ENCODE measurements at regions not wholly inside any gene's neighbourhood (a gene's known extent, or its start where the extent isn't known, plus 50 kb on each side); places are given as distances from the start of the nearest gene placed in this dataset.

GRCh38 chr18:24936691-24937090 is 415.3 kb downstream of the ZNF521 start:
- Histone ChIP-seq H3K4me1 (ENCODE audit: control insufficient read depth, insufficient read depth, low read length) (peaks cover 6% of the 10 kb centered on the region), H3K9me3 (ENCODE audit: control insufficient read depth, low read length) (no peaks in the 10 kb centered on the region), H3K27ac (ENCODE audit: insufficient read depth, low read depth, low read length, poor library complexity, severe bottlenecking) (no peak overlapping the region), H3K36me3 (ENCODE audit: control insufficient read depth, insufficient read depth, low read length) (no peaks in the 10 kb centered on the region), H3K27me3 (ENCODE audit: control insufficient read depth, insufficient read depth, low read length, poor library complexity, severe bottlenecking) (peaks cover 15% of the 10 kb centered on the region), H3K4me3 (ENCODE audit: insufficient read depth, low read depth, low read length) (no peak overlapping the region)
- 91 to 95% methylated on average over 3 of the region's 3 CpGs for WGBS, 2 experiments

DNA sequence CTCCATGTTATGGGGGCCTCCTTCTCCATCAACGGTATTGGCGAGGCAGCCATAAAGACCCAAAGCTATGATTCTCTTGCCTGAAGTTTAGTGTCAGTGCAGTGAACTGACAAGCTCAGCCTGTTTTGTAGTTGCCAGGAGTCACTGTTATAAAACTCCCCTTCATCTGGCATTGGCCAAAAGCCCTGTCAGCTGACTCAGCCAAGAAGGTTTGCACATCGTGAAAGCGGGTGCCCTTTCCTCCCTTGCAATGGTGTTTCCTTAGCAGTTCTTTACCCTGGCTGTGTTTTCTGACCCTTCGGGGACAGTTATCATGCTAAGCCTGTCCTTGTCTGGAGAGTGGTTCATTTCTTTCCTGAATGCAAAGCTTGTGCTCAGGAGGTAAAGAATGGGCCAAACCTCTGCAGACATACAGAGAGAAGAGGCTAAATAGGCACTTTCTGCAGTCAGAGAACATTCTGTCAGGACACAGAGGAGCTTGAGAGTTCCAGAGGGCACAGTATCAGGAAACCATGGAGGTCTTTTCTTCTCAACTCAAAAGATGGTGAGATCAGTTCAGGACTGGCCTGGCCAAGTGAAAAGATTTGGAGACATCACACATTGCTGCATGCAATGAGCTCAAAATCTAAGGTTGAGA is 414.2 kb downstream of the ZNF521 start:
- H3K4me1 ChIP-seq (ENCODE audit: control insufficient read depth, insufficient read depth, low read length), result no peaks in the 10 kb centered on the region

GRCh38 chr18:24940416-24940815 is 411.6 kb downstream of the ZNF521 start:
- 94 to 97% methylated on average over 6 of the region's 6 CpGs for WGBS, 2 experiments

More for the DNA sequence above, 414.2 kb downstream of the ZNF521 start:
- Histone ChIP-seq H3K9me3 (ENCODE audit: control insufficient read depth, low read length) (no peaks in the 10 kb centered on the region), H3K27ac (ENCODE audit: insufficient read depth, low read depth, low read length, poor library complexity, severe bottlenecking) (no peak overlapping the region), H3K4me3 (ENCODE audit: insufficient read depth, low read depth, low read length) (no peak overlapping the region), H3K36me3 (ENCODE audit: control insufficient read depth, insufficient read depth, low read length) (no peaks in the 10 kb centered on the region), H3K27me3 (ENCODE audit: control insufficient read depth, insufficient read depth, low read length, poor library complexity, severe bottlenecking) (peaks cover 17% of the 10 kb centered on the region)
- 94% methylated on average over 5 of the region's 5 CpGs for WGBS, 2 experiments

GRCh38 chr18:24941174-24941951 is 410.6 kb downstream of the ZNF521 start:
- 94 to 95% methylated on average over 6 of the region's 6 CpGs for WGBS, 2 experiments

More at GRCh38 chr18:24940416-24940815, 411.6 kb downstream of the ZNF521 start:
- Histone ChIP-seq H3K36me3 (ENCODE audit: control insufficient read depth, insufficient read depth, low read length) (no peaks in the 10 kb centered on the region), H3K9me3 (ENCODE audit: control insufficient read depth, low read length) (no peaks in the 10 kb centered on the region), H3K27me3 (ENCODE audit: control insufficient read depth, insufficient read depth, low read length, poor library complexity, severe bottlenecking) (peaks cover 23% of the 10 kb centered on the region), H3K4me3 (ENCODE audit: insufficient read depth, low read depth, low read length) (no peak overlapping the region), H3K4me1 (ENCODE audit: control insufficient read depth, insufficient read depth, low read length) (no peaks in the 10 kb centered on the region), H3K27ac (ENCODE audit: insufficient read depth, low read depth, low read length, poor library complexity, severe bottlenecking) (no peak overlapping the region)

DNA sequence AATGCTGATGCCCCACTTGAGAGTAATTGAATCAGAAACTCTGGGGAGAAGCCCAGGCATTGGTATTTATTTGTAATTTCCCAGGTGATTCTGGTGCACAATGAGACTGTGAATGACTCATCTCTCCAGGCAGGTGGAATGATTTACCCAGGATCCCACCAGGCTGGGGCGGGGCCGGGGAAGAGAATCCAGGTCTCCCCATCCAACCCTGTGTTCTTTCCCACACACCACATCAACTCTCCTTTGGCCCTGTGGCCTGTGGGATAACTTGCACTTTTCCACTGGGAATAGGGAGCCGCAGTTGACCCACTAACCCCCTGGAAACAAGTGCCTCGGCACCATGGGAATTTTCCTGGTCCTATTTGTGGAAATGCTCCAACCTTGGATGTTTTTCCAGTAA is 409.8 kb downstream of the ZNF521 start:
- Histone ChIP-seq H3K36me3 (ENCODE audit: control insufficient read depth, insufficient read depth, low read length) (no peaks in the 10 kb centered on the region), H3K9me3 (ENCODE audit: control insufficient read depth, low read length) (no peaks in the 10 kb centered on the region), H3K4me1 (ENCODE audit: control insufficient read depth, insufficient read depth, low read length) (no peaks in the 10 kb centered on the region), H3K4me3 (ENCODE audit: insufficient read depth, low read depth, low read length) (no peak overlapping the region), H3K27ac (ENCODE audit: insufficient read depth, low read depth, low read length, poor library complexity, severe bottlenecking) (no peak overlapping the region), H3K27me3 (ENCODE audit: control insufficient read depth, insufficient read depth, low read length, poor library complexity, severe bottlenecking) (peaks cover 36% of the 10 kb centered on the region)
- WGBS, 2 experiments, result 96 to 97% methylated on average over 4 of the region's 4 CpGs

More at GRCh38 chr18:24941174-24941951, 410.6 kb downstream of the ZNF521 start:
- Histone ChIP-seq H3K4me3 (ENCODE audit: insufficient read depth, low read depth, low read length) (no peak overlapping the region), H3K4me1 (ENCODE audit: control insufficient read depth, insufficient read depth, low read length) (no peaks in the 10 kb centered on the region), H3K9me3 (ENCODE audit: control insufficient read depth, low read length) (no peaks in the 10 kb centered on the region), H3K36me3 (ENCODE audit: control insufficient read depth, insufficient read depth, low read length) (no peaks in the 10 kb centered on the region), H3K27me3 (ENCODE audit: control insufficient read depth, insufficient read depth, low read length, poor library complexity, severe bottlenecking) (peaks cover 28% of the 10 kb centered on the region), H3K27ac (ENCODE audit: insufficient read depth, low read depth, low read length, poor library complexity, severe bottlenecking) (no peak overlapping the region)

DNA sequence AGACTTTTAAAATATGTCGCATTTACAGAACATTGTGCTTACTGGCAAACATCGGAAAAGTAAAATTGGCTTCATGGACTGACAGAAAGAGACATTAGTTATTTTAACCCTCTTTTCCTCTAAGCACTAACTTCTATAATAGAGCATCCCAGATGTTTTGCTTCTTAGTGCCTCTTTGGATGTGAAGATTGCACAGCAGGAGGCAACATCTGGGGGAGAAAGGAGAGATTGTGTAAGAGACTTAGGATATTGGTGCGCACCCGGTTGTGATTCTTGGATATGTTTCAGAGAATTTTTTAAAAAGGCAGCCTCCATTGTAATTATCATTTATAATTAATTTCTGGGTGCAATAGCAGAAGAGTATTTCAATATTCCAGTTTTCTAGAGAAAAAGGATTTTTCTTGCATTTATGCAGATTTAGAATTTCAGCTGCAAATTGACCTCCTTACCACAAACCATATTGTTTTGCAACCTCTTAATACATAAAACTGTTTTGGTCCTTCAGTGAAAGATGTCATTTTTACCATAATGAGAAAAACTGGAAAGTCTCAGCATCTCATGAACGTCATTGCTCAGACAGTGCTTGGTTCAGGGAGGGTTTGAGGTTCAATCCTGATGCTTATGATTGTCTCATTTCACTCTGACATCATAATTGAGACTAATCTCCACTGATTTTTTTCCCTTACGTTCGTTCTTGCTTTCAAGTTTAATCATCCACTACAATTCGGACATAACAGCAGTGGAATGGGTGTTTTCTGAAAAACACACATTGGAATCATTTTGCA is 404.3 kb downstream of the ZNF521 start:
- Histone ChIP-seq H3K36me3 (ENCODE audit: control insufficient read depth, insufficient read depth, low read length) (no peaks in the 10 kb centered on the region), H3K4me3 (ENCODE audit: insufficient read depth, low read depth, low read length) (no peak overlapping the region), H3K27me3 (ENCODE audit: control insufficient read depth, insufficient read depth, low read length, poor library complexity, severe bottlenecking) (peaks cover 75% of the 10 kb centered on the region), H3K9me3 (ENCODE audit: control insufficient read depth, low read length) (no peaks in the 10 kb centered on the region), H3K27ac (ENCODE audit: insufficient read depth, low read depth, low read length, poor library complexity, severe bottlenecking) (no peak overlapping the region), H3K4me1 (ENCODE audit: control insufficient read depth, insufficient read depth, low read length) (peaks cover 11% of the 10 kb centered on the region)
- WGBS, 2 experiments, result 75 to 78% methylated on average over 8 of the region's 8 CpGs

DNA sequence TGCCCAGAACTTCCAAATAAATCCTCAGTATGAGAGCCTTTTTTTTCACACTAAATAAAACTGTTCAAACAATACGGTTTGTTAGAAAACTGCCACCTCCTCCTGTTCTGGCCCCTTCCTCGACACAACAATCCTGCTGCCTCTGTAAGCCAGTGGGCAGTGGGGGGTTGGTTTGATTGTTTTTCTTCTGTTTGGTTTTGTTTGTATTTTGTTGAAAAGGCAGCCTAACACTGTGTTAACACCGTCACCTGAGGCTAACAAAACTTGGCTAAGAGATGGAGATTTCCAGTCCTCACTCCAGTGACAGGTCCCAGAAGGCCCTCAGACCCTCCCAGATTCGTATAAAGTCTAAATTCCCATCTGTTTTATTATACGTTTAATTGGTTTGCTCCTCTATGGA is 402.1 kb downstream of the ZNF521 start:
- H3K9me3 ChIP-seq (ENCODE audit: control insufficient read depth, low read length), result no peaks in the 10 kb centered on the region
- H3K27me3 ChIP-seq (ENCODE audit: control insufficient read depth, insufficient read depth, low read length, poor library complexity, severe bottlenecking), result peaks cover 67% of the 10 kb centered on the region
- 12 to 28% methylated on average over 4 to 5 of the region's 5 CpGs for WGBS, 2 experiments
- H3K4me1 ChIP-seq (ENCODE audit: control insufficient read depth, insufficient read depth, low read length), result peaks cover 13% of the 10 kb centered on the region
- no peak overlapping the region for H3K4me3 ChIP-seq (ENCODE audit: insufficient read depth, low read depth, low read length)
- H3K36me3 ChIP-seq (ENCODE audit: control insufficient read depth, insufficient read depth, low read length), result no peaks in the 10 kb centered on the region
- H3K27ac ChIP-seq (ENCODE audit: insufficient read depth, low read depth, low read length, poor library complexity, severe bottlenecking), result no peak overlapping the region

DNA sequence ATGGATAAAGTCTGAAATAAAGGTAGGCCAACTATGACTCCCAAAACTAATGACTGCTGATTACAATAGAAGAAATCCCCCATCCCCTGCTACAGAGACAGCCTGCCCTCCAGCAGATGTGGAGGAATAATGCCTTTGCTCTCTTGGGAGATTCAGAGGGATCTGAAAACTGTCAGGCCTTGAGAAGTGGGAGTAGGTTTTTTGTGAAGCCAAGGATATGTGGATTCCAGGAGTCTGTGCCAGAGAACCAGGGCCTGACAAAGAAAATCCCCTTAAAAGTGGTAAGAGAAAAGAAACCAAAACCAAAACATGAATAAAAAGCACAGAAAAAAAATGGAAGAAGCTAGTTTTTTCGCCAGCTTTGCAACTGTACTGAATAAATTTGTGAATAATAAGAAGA is 397.6 kb downstream of the ZNF521 start:
- no peak overlapping the region for H3K4me3 ChIP-seq (ENCODE audit: insufficient read depth, low read depth, low read length)
- H3K27ac ChIP-seq (ENCODE audit: insufficient read depth, low read depth, low read length, poor library complexity, severe bottlenecking), result no peak overlapping the region
- no peaks in the 10 kb centered on the region for H3K36me3 ChIP-seq (ENCODE audit: control insufficient read depth, insufficient read depth, low read length)
- H3K27me3 ChIP-seq (ENCODE audit: control insufficient read depth, insufficient read depth, low read length, poor library complexity, severe bottlenecking), result peaks cover 29% of the 10 kb centered on the region
- H3K4me1 ChIP-seq (ENCODE audit: control insufficient read depth, insufficient read depth, low read length), result peaks cover 14% of the 10 kb centered on the region
- H3K9me3 ChIP-seq (ENCODE audit: control insufficient read depth, low read length), result no peaks in the 10 kb centered on the region
- 88 to 94% methylated on average over 1 of the region's 1 CpG for WGBS, 2 experiments

GRCh38 chr18:24958001-24958400 is 394.0 kb downstream of the ZNF521 start:
- Histone ChIP-seq H3K27ac (ENCODE audit: insufficient read depth, low read depth, low read length, poor library complexity, severe bottlenecking) (no peak overlapping the region), H3K36me3 (ENCODE audit: control insufficient read depth, insufficient read depth, low read length) (no peaks in the 10 kb centered on the region), H3K27me3 (ENCODE audit: control insufficient read depth, insufficient read depth, low read length, poor library complexity, severe bottlenecking) (peaks cover 5% of the 10 kb centered on the region), H3K4me3 (ENCODE audit: insufficient read depth, low read depth, low read length) (no peak overlapping the region), H3K4me1 (ENCODE audit: control insufficient read depth, insufficient read depth, low read length) (peaks cover 6% of the 10 kb centered on the region), H3K9me3 (ENCODE audit: control insufficient read depth, low read length) (no peaks in the 10 kb centered on the region)
- 79 to 91% methylated on average over 2 of the region's 2 CpGs for WGBS, 2 experiments

- Histone ChIP-seq H3K4me1 (ENCODE audit: control insufficient read depth, insufficient read depth, low read length) (peaks cover 6% of the 10 kb centered on the region), H3K27me3 (ENCODE audit: control insufficient read depth, insufficient read depth, low read length, poor library complexity, severe bottlenecking) (peaks cover 5% of the 10 kb centered on the region), H3K4me3 (ENCODE audit: insufficient read depth, low read depth, low read length) (no peak overlapping the region), H3K27ac (ENCODE audit: insufficient read depth, low read depth, low read length, poor library complexity, severe bottlenecking) (no peak overlapping the region), H3K9me3 (ENCODE audit: control insufficient read depth, low read length) (no peaks in the 10 kb centered on the region), H3K36me3 (ENCODE audit: control insufficient read depth, insufficient read depth, low read length) (no peaks in the 10 kb centered on the region)
- WGBS, 2 experiments, result 94% methylated on average over 7 of the region's 7 CpGs
Measured at GRCh38 chr18:24959051-24959476, 392.9 kb downstream of the ZNF521 start.

All from ectodermal cell (in vitro differentiated cells).